ENCODE measurements at regions not wholly inside any gene's neighbourhood (a gene's known extent, or its start where the extent isn't known, plus 50 kb on each side); places are given as distances from the start of the nearest gene placed in this dataset.
"Not testable (repeated sequence)": the region's sequence is repeated elsewhere in the genome, so short reads cannot be mapped to it uniquely, and the experiment has no call there.

GRCh38 chr13:54513254-54513653, 1484.6 kb downstream of the OLFM4 start:
- no peak for DNase-seq

GRCh38 chr13:54536112-54536511, 1507.5 kb downstream of the OLFM4 start:
- no peak overlapping the region for H3K27ac ChIP-seq
- H3K27me3 ChIP-seq (ENCODE audit: insufficient read depth, low read depth, severe bottlenecking) = no peaks in the 10 kb centered on the region
- no peaks in the 10 kb centered on the region for H3K9me3 ChIP-seq (ENCODE audit: severe bottlenecking)
- H3K4me3 ChIP-seq (ENCODE audit: low read depth, low read length) = no peak overlapping the region
- TF ChIP-seq CTCF (IDR thresholded peaks at IDR 0.05; ENCODE audit: low read depth, low read length) = no peak
- DNase-seq = no peak
- no peaks in the 10 kb centered on the region for H3K36me3 ChIP-seq

More at GRCh38 chr13:54513254-54513653, 1484.6 kb downstream of the OLFM4 start:
- TF ChIP-seq CTCF (IDR thresholded peaks at IDR 0.05; ENCODE audit: low read depth, low read length) = no peak
- Histone ChIP-seq H3K9me3 (ENCODE audit: severe bottlenecking) (no peaks in the 10 kb centered on the region), H3K27me3 (ENCODE audit: insufficient read depth, low read depth, severe bottlenecking) (no peaks in the 10 kb centered on the region), H3K36me3 (no peaks in the 10 kb centered on the region), H3K4me3 (ENCODE audit: low read depth, low read length) (no peak overlapping the region), H3K27ac (no peak overlapping the region)

- no peak overlapping the region for H3K27ac ChIP-seq
These were observed 1534.7 kb downstream of the OLFM4 start for GRCh38 chr13:54563286-54563685.

GRCh38 chr13:54572037-54572436, 1543.4 kb downstream of the OLFM4 start:
- DNase-seq; H3K9me3 ChIP-seq (ENCODE audit: severe bottlenecking); H3K36me3 ChIP-seq; H3K4me3 ChIP-seq (ENCODE audit: low read depth, low read length); H3K27ac ChIP-seq; H3K27me3 ChIP-seq (ENCODE audit: insufficient read depth, low read depth, severe bottlenecking): not testable (repeated sequence)

More at GRCh38 chr13:54563286-54563685, 1534.7 kb downstream of the OLFM4 start:
- Histone ChIP-seq H3K9me3 (ENCODE audit: severe bottlenecking) (no peaks in the 10 kb centered on the region), H3K4me3 (ENCODE audit: low read depth, low read length) (no peak overlapping the region), H3K36me3 (no peaks in the 10 kb centered on the region), H3K27me3 (ENCODE audit: insufficient read depth, low read depth, severe bottlenecking) (no peaks in the 10 kb centered on the region)
- TF ChIP-seq CTCF (IDR thresholded peaks at IDR 0.05; ENCODE audit: low read depth, low read length) = no peak
- no peak for DNase-seq

- H3K4me3 ChIP-seq (ENCODE audit: low read depth, low read length) = no peak overlapping the region
- no peaks in the 10 kb centered on the region for H3K27me3 ChIP-seq (ENCODE audit: insufficient read depth, low read depth, severe bottlenecking)
- H3K27ac ChIP-seq = no peak overlapping the region
- DNase-seq = no peak
- TF ChIP-seq CTCF (IDR thresholded peaks at IDR 0.05; ENCODE audit: low read depth, low read length) = no peak
- no peaks in the 10 kb centered on the region for H3K9me3 ChIP-seq (ENCODE audit: severe bottlenecking)
- no peaks in the 10 kb centered on the region for H3K36me3 ChIP-seq
These were observed 1544.6 kb downstream of the OLFM4 start for GRCh38 chr13:54573186-54573585.

- DNase-seq = no peak
- H3K27me3 ChIP-seq (ENCODE audit: insufficient read depth, low read depth, severe bottlenecking) = no peaks in the 10 kb centered on the region
- no peak for TF ChIP-seq CTCF (IDR thresholded peaks at IDR 0.05; ENCODE audit: low read depth, low read length)
These were observed 1546.2 kb downstream of the OLFM4 start for GRCh38 chr13:54574791-54575190.

More at GRCh38 chr13:54574791-54575190, 1546.2 kb downstream of the OLFM4 start:
- no peaks in the 10 kb centered on the region for H3K9me3 ChIP-seq (ENCODE audit: severe bottlenecking)
- H3K36me3 ChIP-seq = no peaks in the 10 kb centered on the region
- no peak overlapping the region for H3K27ac ChIP-seq
- no peak overlapping the region for H3K4me3 ChIP-seq (ENCODE audit: low read depth, low read length)
